Right lobe of liver (tissue), 4 donors: ENCODE measurements at regions not wholly inside any gene's neighbourhood (a gene's known extent, or its start where the extent isn't known, plus 50 kb on each side); places are given as distances from the start of the nearest gene placed in this dataset.
A peak's percentile ranks its signal among the peaks of the same experiment; 100 is the strongest.

ENCODE experiments used
- CTCF ChIP-seq, 4 donors: fragments of 200-600 bp in 3 of 4; fragments of 450-650 bp in 1 of 4; IDR thresholded peaks; one replicate each; pipeline versions ENCODE4 v1.5.1 to v1.8.0; 2016 to 2022; ENCODE audit warnings: antibody characterized with exemption in 4 of 4, mild to moderate bottlenecking in 2 of 4
- POLR2A ChIP-seq: fragments of 450-650 bp; IDR thresholded peaks from one replicate; pipeline ENCODE4 v1.6.1; 2017; ENCODE audit warnings: antibody characterized with exemption, mild to moderate bottlenecking
- donor health status: DM: no; HTN: no; CAD: no.
- donor health status: DM: no; HTN: no; CAD: no.
- donor health status: DM: no; HTN: yes; CAD: no.

GRCh38 chr14:100440207-100440631, 117.1 kb downstream of the SLC25A47 start:
- peak; percentile 75 to 93 (median 86) for TF ChIP-seq CTCF (IDR thresholded peaks at IDR 0.05)
- TF ChIP-seq POLR2A, result no peak
